ENCODE measurements at regions not wholly inside any gene's neighbourhood (a gene's known extent, or its start where the extent isn't known, plus 50 kb on each side); places are given as distances from the start of the nearest gene placed in this dataset.
"Not testable (repeated sequence)": the region's sequence is repeated elsewhere in the genome, so short reads cannot be mapped to it uniquely, and the experiment has no call there.

- H3K9me3 ChIP-seq, result no peaks in the 10 kb centered on the region
- no peak overlapping the region for H3K4me3 ChIP-seq (ENCODE audit: low read depth in 1 of 2, low read length in 1 of 2)
- no peaks in the 10 kb centered on the region for H3K4me1 ChIP-seq (ENCODE audit: control insufficient read depth in 1 of 2, insufficient read depth in 1 of 2, low read depth in 1 of 2, low read length in 1 of 2)
- H3K36me3 ChIP-seq, result no peaks in the 10 kb centered on the region
- TF ChIP-seq CTCF (IDR thresholded peaks at IDR 0.05), result no peak
- no peaks in the 10 kb centered on the region for H3K27me3 ChIP-seq
- H3K27ac ChIP-seq, result no peak overlapping the region
Measured at GRCh38 chr7:115177103-115177502, 255.2 kb downstream of the MDFIC start.

DNA sequence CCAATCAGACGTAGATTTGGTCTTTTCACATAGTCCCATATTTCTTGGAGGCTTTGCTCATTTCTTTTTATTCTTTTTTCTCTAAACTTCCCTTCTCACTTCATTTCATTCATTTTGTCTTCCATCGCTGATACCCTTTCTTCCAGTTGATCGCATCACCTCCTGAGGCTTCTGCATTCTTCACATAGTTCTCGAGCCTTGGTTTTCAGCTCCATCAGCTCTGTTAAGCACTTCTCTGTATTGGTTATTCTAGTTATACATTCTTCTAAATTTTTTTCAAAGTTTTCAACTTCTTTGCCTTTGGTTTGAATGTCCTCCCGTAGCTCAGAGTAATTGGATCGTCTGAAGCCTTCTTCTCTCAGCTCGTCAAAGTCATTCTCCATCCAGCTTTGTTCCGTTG is 250.5 kb downstream of the MDFIC start:
- not testable (repeated sequence) for H3K4me3 ChIP-seq (ENCODE audit: low read depth in 1 of 2, low read length in 1 of 2); H3K36me3 ChIP-seq; H3K27ac ChIP-seq; H3K4me1 ChIP-seq (ENCODE audit: control insufficient read depth in 1 of 2, insufficient read depth in 1 of 2, low read depth in 1 of 2, low read length in 1 of 2); H3K27me3 ChIP-seq; H3K9me3 ChIP-seq

DNA sequence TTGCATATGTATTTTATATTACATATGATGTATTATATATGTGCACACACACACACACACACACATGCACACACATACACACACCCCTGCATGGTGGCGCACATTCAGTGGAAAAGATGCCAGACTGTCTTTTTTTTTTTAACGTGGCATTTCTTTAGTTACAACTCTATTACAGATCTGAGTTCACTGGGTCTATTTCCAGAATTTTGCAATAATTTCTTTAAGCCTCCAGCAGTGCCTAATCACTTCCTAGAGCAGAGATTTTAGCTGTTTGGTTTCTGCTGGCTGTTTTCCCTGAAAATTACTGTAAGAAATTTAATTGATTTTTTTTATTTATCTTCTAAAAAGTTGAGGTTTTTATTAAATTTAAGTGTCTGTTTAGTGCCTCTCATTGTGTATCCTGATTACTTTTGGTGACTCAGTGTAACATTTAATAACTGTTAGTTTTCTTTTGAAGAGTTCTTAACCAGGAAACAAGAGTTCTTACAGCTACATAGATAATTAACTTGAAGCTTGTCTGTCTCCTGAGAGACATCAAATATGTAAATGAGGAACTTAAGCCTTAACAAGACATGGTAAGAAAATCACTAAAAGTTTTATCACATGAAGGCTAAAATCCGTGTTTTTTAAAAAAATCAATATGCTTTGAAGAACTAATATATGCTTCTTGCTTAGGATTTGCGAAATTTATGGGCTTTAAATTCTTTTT is 232.0 kb downstream of the MDFIC start:
- Histone ChIP-seq H3K4me1 (ENCODE audit: control insufficient read depth in 1 of 2, insufficient read depth in 1 of 2, low read depth in 1 of 2, low read length in 1 of 2) (no peaks in the 10 kb centered on the region), H3K9me3 (no peaks in the 10 kb centered on the region), H3K27ac (no peak overlapping the region), H3K27me3 (no peaks in the 10 kb centered on the region), H3K4me3 (ENCODE audit: low read depth in 1 of 2, low read length in 1 of 2) (no peak overlapping the region), H3K36me3 (no peaks in the 10 kb centered on the region)
- no peak for TF ChIP-seq CTCF (IDR thresholded peaks at IDR 0.05)

DNA sequence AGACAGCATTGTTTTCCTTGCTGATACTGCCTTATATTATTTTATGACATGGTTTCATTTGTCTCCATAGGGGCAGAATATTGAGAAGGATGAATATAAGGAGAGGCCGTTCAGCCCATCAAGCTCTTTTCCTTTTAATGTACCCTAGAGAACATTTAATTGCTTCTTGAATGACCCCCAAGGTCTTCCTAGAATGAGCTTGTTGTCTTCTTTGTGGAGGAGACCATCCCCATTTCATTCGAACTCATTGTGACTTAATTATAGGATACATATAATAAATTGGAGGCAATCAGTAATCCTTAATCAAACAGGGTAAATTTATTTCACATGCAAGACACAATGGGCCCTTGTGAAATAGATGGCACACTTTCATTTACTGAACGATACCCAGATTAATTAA is 231.3 kb downstream of the MDFIC start:
- Histone ChIP-seq H3K36me3 (no peaks in the 10 kb centered on the region), H3K27me3 (no peaks in the 10 kb centered on the region), H3K9me3 (no peaks in the 10 kb centered on the region), H3K27ac (no peak overlapping the region), H3K4me1 (ENCODE audit: control insufficient read depth in 1 of 2, insufficient read depth in 1 of 2, low read depth in 1 of 2, low read length in 1 of 2) (no peaks in the 10 kb centered on the region), H3K4me3 (ENCODE audit: low read depth in 1 of 2, low read length in 1 of 2) (no peak overlapping the region)
- TF ChIP-seq CTCF (IDR thresholded peaks at IDR 0.05), result no peak

DNA sequence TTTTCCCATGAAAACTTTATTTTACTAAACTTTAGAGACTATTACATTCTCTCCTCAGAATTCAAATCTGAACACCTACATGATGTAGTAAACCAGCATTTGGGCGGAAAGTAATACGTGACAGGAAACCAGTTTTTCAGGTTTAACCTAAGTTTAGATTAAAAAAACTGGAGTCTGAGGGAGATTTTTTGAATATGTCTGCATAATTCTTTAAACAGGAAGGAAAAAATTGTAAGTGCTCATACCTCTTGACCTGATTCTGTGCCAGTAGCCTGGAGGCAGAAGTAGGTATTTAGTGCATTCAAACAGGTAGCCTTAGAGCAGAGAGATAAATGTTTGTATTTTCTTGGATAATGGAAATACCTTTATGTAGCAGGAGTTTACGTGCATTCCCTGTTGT is 224.3 kb downstream of the MDFIC start:
- TF ChIP-seq CTCF (IDR thresholded peaks at IDR 0.05), result no peak
- Histone ChIP-seq H3K36me3 (no peaks in the 10 kb centered on the region), H3K27ac (no peak overlapping the region)

DNA sequence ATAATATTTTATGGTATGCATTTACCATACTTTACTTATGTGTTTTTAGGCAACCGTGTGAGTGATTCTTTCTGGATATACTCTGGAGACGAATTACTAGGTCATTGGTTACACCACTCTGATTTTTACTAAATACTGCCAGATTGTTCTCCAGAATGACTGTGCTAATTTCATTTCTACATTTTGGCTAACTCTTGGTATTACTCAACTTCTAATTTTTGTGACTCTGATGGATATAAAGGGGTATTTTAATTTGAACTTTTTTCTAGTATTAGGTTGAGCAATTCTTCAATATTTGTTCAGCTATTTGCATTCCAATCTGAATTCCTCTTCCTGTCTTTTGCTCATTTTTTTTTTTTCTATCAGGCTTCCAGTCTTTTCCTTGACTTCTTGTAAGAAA is 223.6 kb downstream of the MDFIC start:
- H3K36me3 ChIP-seq, result no peaks in the 10 kb centered on the region
- no peaks in the 10 kb centered on the region for H3K4me1 ChIP-seq (ENCODE audit: control insufficient read depth in 1 of 2, insufficient read depth in 1 of 2, low read depth in 1 of 2, low read length in 1 of 2)
- TF ChIP-seq CTCF (IDR thresholded peaks at IDR 0.05), result no peak
- H3K4me3 ChIP-seq (ENCODE audit: low read depth in 1 of 2, low read length in 1 of 2), result no peak overlapping the region
- H3K27me3 ChIP-seq, result no peaks in the 10 kb centered on the region
- H3K27ac ChIP-seq, result no peak overlapping the region
- no peaks in the 10 kb centered on the region for H3K9me3 ChIP-seq

More for the DNA sequence above, 224.3 kb downstream of the MDFIC start:
- Histone ChIP-seq H3K4me3 (ENCODE audit: low read depth in 1 of 2, low read length in 1 of 2) (no peak overlapping the region), H3K27me3 (no peaks in the 10 kb centered on the region), H3K4me1 (ENCODE audit: control insufficient read depth in 1 of 2, insufficient read depth in 1 of 2, low read depth in 1 of 2, low read length in 1 of 2) (no peaks in the 10 kb centered on the region), H3K9me3 (no peaks in the 10 kb centered on the region)
